OCI-M1 (cell line): ENCODE measurements at regions not wholly inside any gene's neighbourhood (a gene's known extent, or its start where the extent isn't known, plus 50 kb on each side); places are given as distances from the start of the nearest gene placed in this dataset.

Experiments
- DNase-seq: peaks from one replicate; lab custom pipeline; 2025; lab: John Stamatoyannopoulos, UW

- no peak for DNase-seq
These were observed 50.4 kb upstream of the SERTAD2 start for GRCh38 chr2:64704161-64704560.

- DNase-seq = no peak
These were observed 51.3 kb upstream of the SERTAD2 start for GRCh38 chr2:64704996-64705395.

GRCh38 chr2:64707276-64707675 lies 53.6 kb upstream of the SERTAD2 start:
- DNase-seq = no peak

GRCh38 chr2:64708829-64709228 lies 55.1 kb upstream of the SERTAD2 start:
- no peak for DNase-seq

GRCh38 chr2:64711252-64711800 lies 57.6 kb upstream of the SERTAD2 start:
- no peak for DNase-seq

- no peak for DNase-seq
These were observed 60.0 kb upstream of the SERTAD2 start for GRCh38 chr2:64713686-64714085.

GRCh38 chr2:64716569-64716968 lies 62.9 kb upstream of the SERTAD2 start:
- DNase-seq = no peak

GRCh38 chr2:64718250-64718885 lies 64.7 kb upstream of the SERTAD2 start:
- no peak for DNase-seq

GRCh38 chr2:64720535-64721319 lies 67.0 kb upstream of the SERTAD2 start:
- DNase-seq = no peak

- DNase-seq = no peak
These were observed 67.6 kb upstream of the SERTAD2 start for GRCh38 chr2:64721320-64721623.

GRCh38 chr2:64722291-64723044 lies 68.8 kb upstream of the SERTAD2 start:
- DNase-seq = peak; percentile 68

GRCh38 chr2:64727013-64727767 lies 73.5 kb upstream of the SERTAD2 start:
- DNase-seq = peak; percentile 76

GRCh38 chr2:64727843-64728463 lies 74.2 kb upstream of the SERTAD2 start:
- DNase-seq = peak; percentile 54

- DNase-seq = peak; percentile 82
These were observed 77.0 kb upstream of the SERTAD2 start for GRCh38 chr2:64730551-64731262.

- no peak for DNase-seq
These were observed 77.5 kb upstream of the SERTAD2 start for GRCh38 chr2:64731263-64731643.

- no peak for DNase-seq
These were observed 78.0 kb upstream of the SERTAD2 start for GRCh38 chr2:64731746-64732145.

- DNase-seq = no peak
These were observed 78.4 kb upstream of the SERTAD2 start for GRCh38 chr2:64732146-64732545.

GRCh38 chr2:64735504-64735903 lies 81.8 kb upstream of the SERTAD2 start:
- DNase-seq = no peak

GRCh38 chr2:64737547-64737946 lies 83.8 kb upstream of the SERTAD2 start:
- DNase-seq = peak; percentile 21

GRCh38 chr2:64738026-64738425 lies 84.3 kb upstream of the SERTAD2 start:
- no peak for DNase-seq

GRCh38 chr2:64742678-64743077 lies 89.0 kb upstream of the SERTAD2 start:
- DNase-seq = no peak
